GM13976 (cell line): ENCODE measurements at regions not wholly inside any gene's neighbourhood (a gene's known extent, or its start where the extent isn't known, plus 50 kb on each side); places are given as distances from the start of the nearest gene placed in this dataset.

Source experiments
- DNase-seq: peaks from one replicate; pipeline ENCODE4 v3.0.0; 2012; ENCODE audit warnings: low spot score
- in situ Hi-C: fragments of 300-500 bp; cut with MboI; formaldehyde crosslinking; loops from one replicate; pipeline ENCODE4 v1.12.0; 2022; ENCODE audit warnings: low sequenced_read_pairs, mixed read lengths, inconsistent platforms; ENCODE audit not compliant: unreplicated experiment
- TF ChIP-seq, protein P1 (sequence below): IDR thresholded peaks from 2 replicates; pipeline ENCODE4 v1.5.1; 2012; ENCODE audit warnings: borderline replicate concordance, mild to moderate bottlenecking; ENCODE audit not compliant: insufficient read depth; ENCODE audit errors: extremely low read depth, missing control alignments, control extremely low read depth

DNA sequence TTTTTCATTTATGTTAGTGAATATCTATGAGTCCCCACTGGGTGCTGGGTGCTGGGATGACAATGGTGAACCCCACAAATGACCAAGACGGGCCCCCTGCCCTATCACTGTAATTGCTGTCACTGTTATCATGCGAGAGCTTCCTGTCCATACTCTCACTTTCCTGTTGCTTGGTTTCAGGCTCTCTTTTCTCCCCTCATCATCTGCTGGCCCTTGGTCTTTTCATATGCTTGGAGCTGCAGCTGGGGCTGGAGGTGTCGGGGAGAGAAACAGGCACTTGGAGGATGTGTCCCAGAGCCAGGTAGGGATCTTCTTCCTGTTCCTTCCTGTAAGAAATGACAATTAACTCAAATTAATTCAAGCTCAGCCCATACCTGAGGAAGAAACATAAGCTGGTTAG, 348.0 kb downstream of the PTPRU start:
- in situ Hi-C loops: no loop called here
- TF ChIP-seq, protein P1, sequence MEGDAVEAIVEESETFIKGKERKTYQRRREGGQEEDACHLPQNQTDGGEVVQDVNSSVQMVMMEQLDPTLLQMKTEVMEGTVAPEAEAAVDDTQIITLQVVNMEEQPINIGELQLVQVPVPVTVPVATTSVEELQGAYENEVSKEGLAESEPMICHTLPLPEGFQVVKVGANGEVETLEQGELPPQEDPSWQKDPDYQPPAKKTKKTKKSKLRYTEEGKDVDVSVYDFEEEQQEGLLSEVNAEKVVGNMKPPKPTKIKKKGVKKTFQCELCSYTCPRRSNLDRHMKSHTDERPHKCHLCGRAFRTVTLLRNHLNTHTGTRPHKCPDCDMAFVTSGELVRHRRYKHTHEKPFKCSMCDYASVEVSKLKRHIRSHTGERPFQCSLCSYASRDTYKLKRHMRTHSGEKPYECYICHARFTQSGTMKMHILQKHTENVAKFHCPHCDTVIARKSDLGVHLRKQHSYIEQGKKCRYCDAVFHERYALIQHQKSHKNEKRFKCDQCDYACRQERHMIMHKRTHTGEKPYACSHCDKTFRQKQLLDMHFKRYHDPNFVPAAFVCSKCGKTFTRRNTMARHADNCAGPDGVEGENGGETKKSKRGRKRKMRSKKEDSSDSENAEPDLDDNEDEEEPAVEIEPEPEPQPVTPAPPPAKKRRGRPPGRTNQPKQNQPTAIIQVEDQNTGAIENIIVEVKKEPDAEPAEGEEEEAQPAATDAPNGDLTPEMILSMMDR: no peak
- no peak for DNase-seq

DNA sequence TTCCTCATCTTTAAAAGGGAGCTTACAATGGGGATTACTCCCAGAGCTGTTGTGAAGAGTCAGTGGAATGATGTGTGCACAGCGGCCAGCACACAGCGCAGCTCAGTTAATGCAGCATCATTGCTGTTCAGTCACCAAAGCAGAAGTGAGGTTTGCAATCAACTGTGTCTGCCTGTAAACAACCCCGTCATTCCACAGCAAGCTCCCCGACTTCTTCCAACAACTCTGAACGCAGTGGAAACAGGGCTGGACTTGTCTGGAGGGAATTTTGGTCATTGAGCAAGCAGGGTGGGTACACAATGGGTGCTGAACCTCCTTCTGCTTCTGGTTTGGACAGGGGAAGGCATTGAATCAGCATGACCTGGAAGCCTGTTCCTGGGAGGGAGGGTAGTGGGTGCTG, 347.4 kb downstream of the PTPRU start:
- DNase-seq: no peak
- in situ Hi-C loops: no loop called here
- TF ChIP-seq, protein P1: no peak

DNA sequence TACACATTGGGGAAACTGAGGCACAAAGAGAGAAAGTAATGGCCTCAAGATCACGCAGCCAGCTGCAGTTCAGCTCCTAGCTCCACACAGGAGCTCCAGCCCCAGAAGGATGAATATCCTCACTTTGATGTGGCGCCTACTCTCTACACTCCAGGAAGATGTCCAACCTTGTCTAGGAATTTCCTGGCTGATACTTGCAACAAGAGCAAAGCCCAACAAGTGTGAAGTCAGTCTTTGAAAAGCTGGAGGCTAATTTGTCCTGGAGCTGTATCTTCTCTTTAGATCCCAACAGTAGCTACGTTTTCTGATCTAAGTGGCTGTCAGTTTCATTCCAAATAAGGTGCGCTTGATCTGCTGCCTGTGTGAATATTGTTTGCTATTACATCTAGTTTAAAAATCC, 344.9 kb downstream of the PTPRU start:
- no peak for DNase-seq
- in situ Hi-C loops: no loop called here
- TF ChIP-seq, protein P1: no peak

DNA sequence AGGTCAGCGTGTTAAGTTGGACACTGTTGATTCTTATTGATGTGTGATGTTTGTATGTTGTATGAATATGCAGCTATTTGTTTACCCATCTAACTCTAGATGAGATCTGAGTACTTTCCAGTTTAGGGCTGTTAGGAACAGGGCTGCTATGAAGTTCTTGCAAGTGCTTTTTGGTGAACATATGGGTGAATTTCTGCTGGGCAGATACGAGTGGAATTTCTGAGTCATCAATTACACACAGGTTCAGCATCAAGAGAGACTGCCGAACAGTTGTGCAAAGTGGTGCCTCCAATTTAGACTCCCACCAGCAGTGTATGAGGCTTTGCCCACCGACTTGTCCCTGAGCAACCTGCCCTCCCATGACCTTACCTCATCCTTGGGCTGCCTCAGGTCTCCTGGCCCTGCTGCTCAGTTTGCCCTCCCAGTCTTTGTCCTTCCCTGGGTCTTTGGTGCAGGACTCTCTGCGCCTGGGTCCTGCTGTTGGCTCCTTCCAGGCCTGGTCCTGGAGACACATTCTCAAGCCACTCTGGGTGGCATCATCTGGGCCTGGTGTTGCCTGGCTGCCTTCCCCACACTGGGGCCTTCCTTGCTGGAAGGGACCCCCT, 343.6 kb downstream of the PTPRU start:
- in situ Hi-C loops: no loop called here
- TF ChIP-seq, protein P1: no peak
- no peak for DNase-seq

DNA sequence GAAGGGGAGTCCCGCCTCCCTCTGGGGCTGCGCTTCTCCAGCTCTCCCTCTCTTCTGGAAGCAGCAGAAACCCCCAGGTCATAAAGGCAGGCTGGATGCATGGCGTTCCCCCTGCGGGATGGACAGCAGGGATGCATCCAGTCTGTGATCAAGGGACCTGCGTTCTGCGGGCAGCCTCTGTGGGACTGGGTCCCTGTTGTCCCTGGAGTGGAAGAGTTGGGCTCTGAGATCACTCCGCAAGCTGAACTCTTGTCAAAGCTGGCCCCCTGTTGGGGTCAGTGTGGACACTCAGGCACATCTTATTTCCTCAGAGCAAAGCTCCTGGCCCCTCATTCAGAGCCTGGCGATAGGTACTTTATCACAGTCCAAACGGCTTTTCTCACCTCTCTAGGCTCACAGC, 341.2 kb downstream of the PTPRU start:
- TF ChIP-seq, protein P1: no peak
- in situ Hi-C loops: no loop called here
- no peak for DNase-seq

DNA sequence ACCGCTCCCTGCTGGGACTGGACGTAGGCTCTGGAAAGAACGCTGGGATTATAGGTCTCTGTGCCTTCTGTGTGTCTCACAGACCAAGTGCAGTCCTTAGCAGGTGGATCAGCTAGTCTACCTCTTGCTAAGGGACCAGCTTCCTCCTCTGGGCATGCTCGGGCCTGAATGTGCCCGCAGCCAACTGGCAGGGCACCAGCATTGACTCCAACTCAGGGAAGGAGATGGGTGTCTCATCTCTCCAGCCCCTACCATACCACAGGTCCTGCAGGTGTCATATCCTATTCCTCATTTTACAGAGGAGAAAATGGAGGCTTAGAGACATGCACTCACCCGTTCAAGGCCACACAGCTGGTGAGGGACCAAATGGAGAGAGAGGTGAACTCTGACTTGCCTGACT, 340.2 kb downstream of the PTPRU start:
- in situ Hi-C loops: no loop called here
- TF ChIP-seq, protein P1: no peak
- DNase-seq: no peak
